GM19452 (cell line): ENCODE measurements at regions not wholly inside any gene's neighbourhood (a gene's known extent, or its start where the extent isn't known, plus 50 kb on each side); places are given as distances from the start of the nearest gene placed in this dataset.

Source experiments
- ATAC-seq: cut with Tn5 transposase; IDR thresholded peaks from one replicate; pipeline ENCODE4 v1.9.1; 2021; ENCODE audit not compliant: unreplicated experiment

GRCh38 chr12:28601570-28602058 is 411.4 kb downstream of the CCDC91 start:
- ATAC-seq = no peak

- ATAC-seq = no peak
These were observed 412.5 kb downstream of the CCDC91 start for GRCh38 chr12:28602786-28603185.

- no peak for ATAC-seq
These were observed 413.0 kb downstream of the CCDC91 start for GRCh38 chr12:28603239-28603638.

- no peak for ATAC-seq
These were observed 413.5 kb downstream of the CCDC91 start for GRCh38 chr12:28603801-28604200.

- ATAC-seq = no peak
These were observed 414.0 kb downstream of the CCDC91 start for GRCh38 chr12:28604240-28604639.

- no peak for ATAC-seq
These were observed 416.8 kb downstream of the CCDC91 start for GRCh38 chr12:28606967-28607557.

- ATAC-seq = no peak
These were observed 420.3 kb downstream of the CCDC91 start for GRCh38 chr12:28610401-28611114.

GRCh38 chr12:28611115-28611435 is 420.8 kb downstream of the CCDC91 start:
- ATAC-seq = no peak

GRCh38 chr12:28611449-28611848 is 421.2 kb downstream of the CCDC91 start:
- no peak for ATAC-seq

GRCh38 chr12:28618171-28618570 is 427.9 kb downstream of the CCDC91 start:
- no peak for ATAC-seq

GRCh38 chr12:28618772-28619171 is 428.5 kb downstream of the CCDC91 start:
- ATAC-seq = no peak

GRCh38 chr12:28620281-28620680 is 430.0 kb downstream of the CCDC91 start:
- no peak for ATAC-seq

- no peak for ATAC-seq
These were observed 432.1 kb downstream of the CCDC91 start for GRCh38 chr12:28622406-28622805.

- no peak for ATAC-seq
These were observed 436.2 kb downstream of the CCDC91 start for GRCh38 chr12:28626504-28626903.

- no peak for ATAC-seq
These were observed 439.4 kb downstream of the CCDC91 start for GRCh38 chr12:28629691-28630090.

- no peak for ATAC-seq
These were observed 441.6 kb downstream of the CCDC91 start for GRCh38 chr12:28631831-28632230.

GRCh38 chr12:28640519-28640918 is 450.3 kb downstream of the CCDC91 start:
- ATAC-seq = no peak

- no peak for ATAC-seq
These were observed 455.2 kb downstream of the CCDC91 start for GRCh38 chr12:28645436-28645835.

- ATAC-seq = no peak
These were observed 455.6 kb downstream of the CCDC91 start for GRCh38 chr12:28645891-28646290.

GRCh38 chr12:28650906-28651305 is 460.6 kb downstream of the CCDC91 start:
- no peak for ATAC-seq

- no peak for ATAC-seq
These were observed 462.0 kb downstream of the CCDC91 start for GRCh38 chr12:28652239-28652638.

GRCh38 chr12:28681980-28682379 is 467.1 kb upstream of the FAR2 start:
- no peak for ATAC-seq

- ATAC-seq = no peak
These were observed 465.7 kb upstream of the FAR2 start for GRCh38 chr12:28683366-28683765.
